Upper lobe of right lung (tissue), 1 donor: ENCODE measurements at regions not wholly inside any gene's neighbourhood (a gene's known extent, or its start where the extent isn't known, plus 50 kb on each side); places are given as distances from the start of the nearest gene placed in this dataset.

Source experiments
- ATAC-seq: fragments of 200-7000 bp; cut with Tn5 transposase; one replicate; pipeline ENCODE4 v1.9.1; 2020; ENCODE audit warnings: mild to moderate bottlenecking, moderate library complexity
- DNase-seq: peaks from one replicate; pipeline ENCODE4 v3.0.0-alpha.2; 2020
- H3K27ac ChIP-seq: fragments of 200-600 bp; one replicate; pipeline ENCODE4 v1.8.0; 2022
- H3K27me3 ChIP-seq: fragments of 200-600 bp; one replicate; pipeline ENCODE4 v1.8.0; 2022; ENCODE audit warnings: mild to moderate bottlenecking
- H3K36me3 ChIP-seq: fragments of 200-600 bp; one replicate; pipeline ENCODE4 v1.8.0; 2022
- H3K4me1 ChIP-seq: fragments of 200-600 bp; one replicate; pipeline ENCODE4 v1.8.0; 2022
- H3K4me3 ChIP-seq: fragments of 200-600 bp; one replicate; pipeline ENCODE4 v1.8.0; 2022; ENCODE audit warnings: mild to moderate bottlenecking
- H3K9me3 ChIP-seq: fragments of 200-600 bp; one replicate; pipeline ENCODE4 v1.8.0; 2022
- intact Hi-C: fragments of 100-400 bp; cut with DNase I; formaldehyde crosslinking; loops from one replicate; pipeline ENCODE4 v1.11.0; 2022
- TF ChIP-seq, protein P1 (sequence below): fragments of 200-600 bp; IDR thresholded peaks from one replicate; pipeline ENCODE4 v1.8.0; 2022; ENCODE audit warnings: antibody characterized with exemption
- donor health status: DM: no; HTN: yes; CAD: no; lungs with severe emphysema.

GRCh38 chr16:22751685-22752084 lies 62.3 kb upstream of the HS3ST2 start:
- no peak overlapping the region for H3K4me3 ChIP-seq
- ATAC-seq (no peak), DNase-seq (no peak)
- TF ChIP-seq, protein P1, sequence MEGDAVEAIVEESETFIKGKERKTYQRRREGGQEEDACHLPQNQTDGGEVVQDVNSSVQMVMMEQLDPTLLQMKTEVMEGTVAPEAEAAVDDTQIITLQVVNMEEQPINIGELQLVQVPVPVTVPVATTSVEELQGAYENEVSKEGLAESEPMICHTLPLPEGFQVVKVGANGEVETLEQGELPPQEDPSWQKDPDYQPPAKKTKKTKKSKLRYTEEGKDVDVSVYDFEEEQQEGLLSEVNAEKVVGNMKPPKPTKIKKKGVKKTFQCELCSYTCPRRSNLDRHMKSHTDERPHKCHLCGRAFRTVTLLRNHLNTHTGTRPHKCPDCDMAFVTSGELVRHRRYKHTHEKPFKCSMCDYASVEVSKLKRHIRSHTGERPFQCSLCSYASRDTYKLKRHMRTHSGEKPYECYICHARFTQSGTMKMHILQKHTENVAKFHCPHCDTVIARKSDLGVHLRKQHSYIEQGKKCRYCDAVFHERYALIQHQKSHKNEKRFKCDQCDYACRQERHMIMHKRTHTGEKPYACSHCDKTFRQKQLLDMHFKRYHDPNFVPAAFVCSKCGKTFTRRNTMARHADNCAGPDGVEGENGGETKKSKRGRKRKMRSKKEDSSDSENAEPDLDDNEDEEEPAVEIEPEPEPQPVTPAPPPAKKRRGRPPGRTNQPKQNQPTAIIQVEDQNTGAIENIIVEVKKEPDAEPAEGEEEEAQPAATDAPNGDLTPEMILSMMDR: no peak
- H3K4me1 ChIP-seq: no peaks in the 10 kb centered on the region
- H3K36me3 ChIP-seq: no peaks in the 10 kb centered on the region
- intact Hi-C loops: no loop called here
- H3K27me3 ChIP-seq: no peaks in the 10 kb centered on the region
- no peak overlapping the region for H3K27ac ChIP-seq
- H3K9me3 ChIP-seq: no peaks in the 10 kb centered on the region

GRCh38 chr16:22753451-22753850 lies 60.5 kb upstream of the HS3ST2 start:
- intact Hi-C loops: no loop called here
- no peak overlapping the region for H3K4me3 ChIP-seq
- TF ChIP-seq, protein P1: no peak
- H3K27ac ChIP-seq: no peak overlapping the region
- H3K36me3 ChIP-seq: no peaks in the 10 kb centered on the region
- H3K4me1 ChIP-seq: no peaks in the 10 kb centered on the region
- H3K9me3 ChIP-seq: no peaks in the 10 kb centered on the region
- H3K27me3 ChIP-seq: no peaks in the 10 kb centered on the region
- no peak for DNase-seq
- no peak for ATAC-seq

- no peak for DNase-seq
- Histone ChIP-seq H3K9me3 (no peaks in the 10 kb centered on the region), H3K27ac (no peak overlapping the region), H3K27me3 (no peaks in the 10 kb centered on the region), H3K36me3 (no peaks in the 10 kb centered on the region), H3K4me1 (no peaks in the 10 kb centered on the region), H3K4me3 (no peak overlapping the region)
- ATAC-seq: no peak
- intact Hi-C loops: no loop called here
- TF ChIP-seq, protein P1: no peak
Measured at GRCh38 chr16:22754577-22754976, 59.4 kb upstream of the HS3ST2 start.

DNA sequence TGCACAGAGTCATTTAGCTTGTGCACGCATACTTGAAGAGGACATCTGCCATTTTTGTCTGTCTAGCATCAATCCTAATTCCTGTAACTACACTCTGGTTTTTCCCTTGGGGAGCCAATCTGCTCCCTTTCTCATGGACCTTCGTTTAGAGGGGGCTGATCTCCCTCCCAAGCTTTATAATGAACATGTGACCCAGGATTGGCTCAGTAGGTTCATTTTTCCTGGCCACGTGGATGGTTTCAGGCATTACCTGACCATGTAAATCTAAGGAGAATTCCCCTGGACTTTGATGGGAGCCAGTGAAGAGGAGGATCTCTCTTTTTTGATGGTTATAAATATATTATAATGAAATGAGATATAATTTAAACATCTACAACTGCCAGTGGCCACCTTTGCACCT lies 56.8 kb upstream of the HS3ST2 start:
- Histone ChIP-seq H3K27ac (no peak overlapping the region), H3K36me3 (no peaks in the 10 kb centered on the region), H3K27me3 (no peaks in the 10 kb centered on the region), H3K4me1 (no peaks in the 10 kb centered on the region), H3K9me3 (no peaks in the 10 kb centered on the region), H3K4me3 (no peak overlapping the region)
- intact Hi-C loops: no loop called here
- ATAC-seq (no peak), DNase-seq (no peak)
- TF ChIP-seq, protein P1: no peak

- Histone ChIP-seq H3K4me3 (no peak overlapping the region), H3K36me3 (no peaks in the 10 kb centered on the region), H3K27me3 (no peaks in the 10 kb centered on the region), H3K27ac (no peak overlapping the region), H3K9me3 (no peaks in the 10 kb centered on the region), H3K4me1 (no peaks in the 10 kb centered on the region)
- DNase-seq (no peak), ATAC-seq (no peak)
- intact Hi-C loops: no loop called here
- TF ChIP-seq, protein P1: no peak
Measured at GRCh38 chr16:22762486-22762885, 51.5 kb upstream of the HS3ST2 start.

DNA sequence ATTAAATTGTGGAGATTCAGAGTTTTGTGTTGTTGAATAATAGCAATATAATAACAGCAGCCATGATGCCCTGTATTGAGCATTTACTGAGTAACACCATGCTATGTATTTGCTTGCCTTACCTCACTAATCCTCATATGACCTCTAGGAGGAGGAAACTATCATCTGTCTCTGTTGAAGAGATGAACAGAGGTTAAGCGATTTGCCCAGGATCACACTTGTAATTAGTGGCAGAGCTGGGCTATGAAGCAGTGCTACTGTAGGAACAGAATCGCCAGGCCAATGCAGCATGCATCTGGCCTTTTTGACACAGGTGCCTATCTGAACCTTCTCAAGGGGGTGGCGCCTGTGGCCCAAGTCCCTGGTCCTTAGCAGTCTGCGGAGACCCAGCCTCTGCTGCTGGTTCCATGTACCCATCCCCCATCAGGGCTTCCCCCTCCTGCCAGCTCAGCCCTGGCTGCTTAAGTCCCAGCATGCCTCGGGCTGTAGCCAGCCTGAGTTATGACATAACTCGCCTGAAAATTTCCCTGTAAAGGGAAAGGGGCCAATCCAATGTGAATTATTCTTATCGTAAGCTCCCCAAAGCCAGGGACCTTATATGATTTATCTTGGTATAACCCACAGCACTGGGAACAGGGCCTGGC lies 50.4 kb upstream of the HS3ST2 start:
- intact Hi-C loops: no loop called here
- TF ChIP-seq, protein P1: no peak
- H3K27ac ChIP-seq: no peak overlapping the region
- H3K9me3 ChIP-seq: no peaks in the 10 kb centered on the region
- H3K4me1 ChIP-seq: no peaks in the 10 kb centered on the region
- H3K36me3 ChIP-seq: no peaks in the 10 kb centered on the region
- no peak overlapping the region for H3K4me3 ChIP-seq
- DNase-seq (no peak), ATAC-seq (no peak)
- H3K27me3 ChIP-seq: no peaks in the 10 kb centered on the region
